Adrenal gland (tissue), 5 donors: ENCODE measurements at regions not wholly inside any gene's neighbourhood (a gene's known extent, or its start where the extent isn't known, plus 50 kb on each side); places are given as distances from the start of the nearest gene placed in this dataset.

Experiments used
- CTCF ChIP-seq, 6 experiments: fragments of 450-650 bp in 4 of 6; fragments of 200-600 bp in 2 of 6; sonication (generic) in 1 of 6; IDR thresholded peaks; 1 replicate in 5 of 6; 2 replicates in 1 of 6; pipeline versions ENCODE4 v1.5.1 to v1.8.0; 2016 to 2021; ENCODE audit warnings: antibody characterized with exemption in 6 of 6, mild to moderate bottlenecking in 2 of 6, moderate library complexity in 1 of 6
- POLR2A ChIP-seq, 2 donors: fragments of 450-650 bp; IDR thresholded peaks; one replicate each; pipeline ENCODE4 v1.6.1; 2017; ENCODE audit warnings: antibody characterized with exemption in 2 of 2, mild to moderate bottlenecking in 2 of 2, moderate library complexity in 1 of 2
- donor health status: DM: no; HTN: no; CAD: no.

- TF ChIP-seq CTCF (IDR thresholded peaks at IDR 0.05) = no peak
- TF ChIP-seq POLR2A (IDR thresholded peaks at IDR 0.05) = no peak
Observed at GRCh38 chr7:82678259-82678658, 234.7 kb upstream of the CACNA2D1 start.
